ENCODE measurements at regions not wholly inside any gene's neighbourhood (a gene's known extent, or its start where the extent isn't known, plus 50 kb on each side); places are given as distances from the start of the nearest gene placed in this dataset.

DNA sequence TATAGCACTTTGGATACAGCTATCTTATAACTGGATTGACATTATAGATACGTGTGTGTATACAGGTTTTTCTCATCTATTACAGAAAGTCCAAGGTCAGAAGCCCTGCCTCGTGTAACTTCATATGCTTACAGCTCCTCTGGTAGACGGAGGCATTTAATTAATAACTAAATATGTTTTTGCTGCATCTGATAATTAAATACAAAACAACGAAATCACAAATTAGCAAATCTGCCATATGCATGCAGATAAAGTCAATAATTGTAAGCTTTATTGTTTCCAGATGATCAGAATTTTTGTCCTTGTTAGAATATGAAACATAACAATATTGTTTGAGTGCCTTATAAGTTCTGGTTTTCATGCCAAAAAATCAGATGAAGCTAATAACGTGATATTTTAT, 717.7 kb downstream of the LIG4 start:
- Histone ChIP-seq H3K9me3 (ENCODE audit: low read depth, low read length) (no peaks in the 10 kb centered on the region), H3K4me3 (no peak overlapping the region), H3K36me3 (ENCODE audit: insufficient read depth, low read length) (no peaks in the 10 kb centered on the region), H3K9ac (ENCODE audit: insufficient read length) (no peak overlapping the region), H3K27ac (no peak overlapping the region)
- no peak for TF ChIP-seq EZH2 (IDR thresholded peaks at IDR 0.05)
- TF ChIP-seq FOXP2 (optimal IDR thresholded peaks at IDR 0.05; ENCODE audit: control extremely low read depth, extremely low read length, insufficient read depth), result no peak
- no peak for TF ChIP-seq POLR2AphosphoS5 (IDR thresholded peaks at IDR 0.05; ENCODE audit: borderline replicate concordance, low read depth, low read length)
- no peak for DNase-seq (ENCODE audit: low read depth, low spot score)

DNA sequence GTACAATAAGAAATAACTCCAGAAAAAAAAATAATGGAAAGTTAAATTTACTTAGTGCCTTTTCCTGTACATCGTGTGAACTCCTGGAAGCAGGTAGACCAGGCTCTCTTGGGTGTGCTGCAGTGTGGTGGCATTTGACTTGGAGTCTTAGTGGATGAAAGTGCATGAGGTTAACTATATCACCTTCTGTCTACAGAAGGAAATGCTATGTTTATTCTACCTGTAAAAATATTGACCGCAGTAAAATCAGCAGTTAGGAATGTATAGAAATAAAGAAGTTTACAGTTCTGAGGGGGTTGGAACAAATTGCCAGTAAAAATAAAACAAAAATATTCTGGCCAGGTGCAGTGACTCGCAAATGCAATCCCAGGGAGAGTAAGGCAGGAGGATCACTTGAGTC, 722.1 kb downstream of the LIG4 start:
- no peak for DNase-seq (ENCODE audit: low read depth, low spot score)
- Histone ChIP-seq H3K4me3 (no peak overlapping the region), H3K36me3 (ENCODE audit: insufficient read depth, low read length) (no peaks in the 10 kb centered on the region), H3K9ac (ENCODE audit: insufficient read length) (no peak overlapping the region), H3K9me3 (ENCODE audit: low read depth, low read length) (no peaks in the 10 kb centered on the region), H3K27ac (no peak overlapping the region)
- TF ChIP-seq POLR2AphosphoS5 (IDR thresholded peaks at IDR 0.05; ENCODE audit: borderline replicate concordance, low read depth, low read length), result no peak
- no peak for TF ChIP-seq FOXP2 (optimal IDR thresholded peaks at IDR 0.05; ENCODE audit: control extremely low read depth, extremely low read length, insufficient read depth)
- no peak for TF ChIP-seq EZH2 (IDR thresholded peaks at IDR 0.05)

DNA sequence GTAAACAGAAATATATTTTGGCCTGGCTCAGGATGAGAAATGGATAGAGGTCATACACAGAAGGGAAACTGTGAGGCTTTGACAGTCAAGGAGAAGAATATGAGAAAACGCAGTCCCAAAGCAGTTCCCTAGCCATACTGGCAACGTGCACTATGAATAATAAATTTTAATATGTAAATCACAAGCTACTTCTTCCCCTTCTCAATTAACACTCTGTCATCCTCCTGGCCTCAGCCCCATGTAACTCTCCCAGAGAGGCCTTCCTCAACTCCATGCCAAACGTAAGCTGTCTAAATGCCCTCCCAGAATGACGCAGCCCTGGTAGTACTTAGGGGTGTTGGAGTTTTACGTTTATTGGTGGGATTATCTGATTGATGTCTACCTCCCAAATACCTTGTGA, 732.6 kb downstream of the LIG4 start:
- Histone ChIP-seq H3K4me3 (no peak overlapping the region), H3K27ac (no peak overlapping the region), H3K9ac (ENCODE audit: insufficient read length) (no peak overlapping the region), H3K9me3 (ENCODE audit: low read depth, low read length) (no peaks in the 10 kb centered on the region), H3K36me3 (ENCODE audit: insufficient read depth, low read length) (no peaks in the 10 kb centered on the region)
- TF ChIP-seq FOXP2 (optimal IDR thresholded peaks at IDR 0.05; ENCODE audit: control extremely low read depth, extremely low read length, insufficient read depth) (no peak), EZH2 (IDR thresholded peaks at IDR 0.05) (no peak), POLR2AphosphoS5 (IDR thresholded peaks at IDR 0.05; ENCODE audit: borderline replicate concordance, low read depth, low read length) (no peak)
- no peak for DNase-seq (ENCODE audit: low read depth, low spot score)

DNA sequence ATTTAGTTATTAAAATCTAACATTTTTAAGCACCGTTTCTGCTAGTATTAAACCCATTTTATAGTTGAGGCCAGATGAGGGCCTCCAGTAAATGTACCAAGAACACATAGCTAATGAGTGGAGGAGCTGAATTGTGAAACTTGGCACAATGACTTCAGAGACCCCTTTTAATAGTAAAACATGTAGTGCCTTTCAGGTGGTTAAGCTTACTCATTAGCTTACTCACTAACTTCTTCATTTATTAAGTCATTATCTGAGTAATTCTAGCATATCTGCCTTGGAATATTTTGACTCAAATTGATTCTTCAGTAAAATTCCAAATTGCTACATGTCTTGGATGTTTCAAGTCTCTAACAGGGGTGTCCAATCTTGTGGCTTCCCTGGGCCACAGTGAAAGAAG, 735.2 kb downstream of the LIG4 start:
- TF ChIP-seq EZH2 (IDR thresholded peaks at IDR 0.05) (no peak), POLR2AphosphoS5 (IDR thresholded peaks at IDR 0.05; ENCODE audit: borderline replicate concordance, low read depth, low read length) (no peak), FOXP2 (optimal IDR thresholded peaks at IDR 0.05; ENCODE audit: control extremely low read depth, extremely low read length, insufficient read depth) (no peak)
- Histone ChIP-seq H3K36me3 (ENCODE audit: insufficient read depth, low read length) (no peaks in the 10 kb centered on the region), H3K27ac (no peak overlapping the region), H3K4me3 (no peak overlapping the region), H3K9me3 (ENCODE audit: low read depth, low read length) (no peaks in the 10 kb centered on the region), H3K9ac (ENCODE audit: insufficient read length) (no peak overlapping the region)
- DNase-seq (ENCODE audit: low read depth, low spot score), result no peak

DNA sequence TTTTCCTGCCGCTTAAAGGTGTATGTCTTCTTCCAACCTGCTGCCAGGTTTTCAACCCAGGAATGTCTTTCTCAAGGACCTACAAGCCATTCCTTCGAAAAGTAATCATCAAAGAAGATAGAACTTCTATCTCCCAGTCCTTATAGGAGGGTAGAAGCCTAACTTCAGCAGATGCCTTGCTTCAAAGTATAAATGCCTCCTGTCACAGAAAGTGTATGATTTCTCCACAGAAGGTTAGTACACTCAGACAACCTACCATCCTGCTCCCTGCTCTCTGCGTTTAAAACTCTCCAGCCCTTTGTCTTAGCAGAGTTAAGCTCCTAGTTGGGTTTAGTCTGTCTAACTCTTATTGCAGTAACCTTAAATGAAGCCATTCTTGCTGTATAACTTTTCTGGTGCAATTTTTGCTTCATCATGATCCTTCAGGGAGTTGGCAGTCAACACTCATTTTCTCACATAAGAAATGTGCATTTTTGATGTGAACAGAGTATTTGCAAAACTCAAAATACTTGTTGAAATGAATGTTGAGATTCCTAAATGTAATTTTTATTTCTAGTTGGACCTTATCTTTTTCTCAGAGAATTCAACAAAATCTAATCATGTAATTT, 737.5 kb downstream of the LIG4 start:
- no peak for DNase-seq (ENCODE audit: low read depth, low spot score)
- H3K9ac ChIP-seq (ENCODE audit: insufficient read length), result no peak overlapping the region
- no peaks in the 10 kb centered on the region for H3K9me3 ChIP-seq (ENCODE audit: low read depth, low read length)
- H3K27ac ChIP-seq, result no peak overlapping the region
- no peak for TF ChIP-seq EZH2 (IDR thresholded peaks at IDR 0.05)
- H3K4me3 ChIP-seq, result no peak overlapping the region
- no peaks in the 10 kb centered on the region for H3K36me3 ChIP-seq (ENCODE audit: insufficient read depth, low read length)

DNA sequence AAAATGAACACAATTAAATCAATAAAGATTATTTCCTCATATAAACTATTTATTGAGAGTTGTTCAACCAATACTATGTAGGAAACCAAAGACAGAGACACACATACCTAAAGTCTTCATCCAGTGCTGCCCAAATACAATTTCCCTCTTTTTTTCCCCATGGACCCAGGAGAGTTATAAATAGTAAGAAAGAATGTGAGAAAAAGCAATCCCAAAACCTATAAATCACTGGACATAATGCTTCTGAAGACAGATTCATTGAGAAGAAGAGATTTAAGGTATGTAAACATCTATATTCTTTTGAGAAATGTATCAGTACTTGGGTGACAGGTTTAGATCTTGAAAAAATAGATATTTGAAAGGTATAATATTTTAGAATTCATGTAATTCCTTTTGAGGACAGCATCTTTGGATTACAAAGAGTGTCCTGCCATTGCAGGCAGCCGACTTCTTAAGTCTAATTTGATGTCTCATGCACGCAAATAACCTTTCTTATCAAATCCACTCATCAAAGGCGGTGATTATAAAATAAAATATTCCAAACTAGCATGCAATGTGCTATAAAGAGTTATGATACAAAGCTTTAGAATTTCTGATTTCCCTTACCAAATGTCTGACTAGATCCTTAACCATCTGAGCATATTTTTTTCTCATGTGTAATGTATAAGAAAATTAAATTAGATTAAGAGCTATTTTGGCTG, 739.4 kb downstream of the LIG4 start:
- Histone ChIP-seq H3K36me3 (ENCODE audit: insufficient read depth, low read length) (no peaks in the 10 kb centered on the region), H3K27ac (no peak overlapping the region), H3K9me3 (ENCODE audit: low read depth, low read length) (no peaks in the 10 kb centered on the region), H3K4me3 (no peak overlapping the region), H3K9ac (ENCODE audit: insufficient read length) (no peak overlapping the region)
- TF ChIP-seq FOXP2 (optimal IDR thresholded peaks at IDR 0.05; ENCODE audit: control extremely low read depth, extremely low read length, insufficient read depth) (no peak), EZH2 (IDR thresholded peaks at IDR 0.05) (no peak), POLR2AphosphoS5 (IDR thresholded peaks at IDR 0.05; ENCODE audit: borderline replicate concordance, low read depth, low read length) (no peak)
- no peak for DNase-seq (ENCODE audit: low read depth, low spot score)

DNA sequence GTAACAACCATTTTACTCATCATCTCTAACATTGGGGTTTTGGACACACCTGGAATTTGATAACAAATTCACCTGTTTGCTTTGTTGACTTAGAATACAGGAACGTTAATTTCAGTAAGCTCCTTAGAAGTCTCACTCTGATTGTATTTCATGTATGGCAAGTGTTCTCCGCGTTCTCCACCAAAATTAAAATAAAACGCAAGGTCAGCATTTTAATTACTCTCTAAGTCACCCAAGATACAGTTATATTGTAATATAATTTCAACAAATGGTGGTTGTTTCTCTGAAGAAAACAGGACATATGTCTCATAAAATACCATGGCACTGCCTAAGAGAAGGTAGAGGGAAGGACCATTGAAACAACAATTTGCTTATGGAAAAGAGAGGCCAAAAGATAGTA, 742.1 kb downstream of the LIG4 start:
- DNase-seq (ENCODE audit: low read depth, low spot score), result no peak
- no peak overlapping the region for H3K27ac ChIP-seq
- H3K9ac ChIP-seq (ENCODE audit: insufficient read length), result no peak overlapping the region
- no peaks in the 10 kb centered on the region for H3K9me3 ChIP-seq (ENCODE audit: low read depth, low read length)
- H3K36me3 ChIP-seq (ENCODE audit: insufficient read depth, low read length), result no peaks in the 10 kb centered on the region
- no peak for TF ChIP-seq POLR2AphosphoS5 (IDR thresholded peaks at IDR 0.05; ENCODE audit: borderline replicate concordance, low read depth, low read length)
- TF ChIP-seq EZH2 (IDR thresholded peaks at IDR 0.05), result no peak
- no peak for TF ChIP-seq FOXP2 (optimal IDR thresholded peaks at IDR 0.05; ENCODE audit: control extremely low read depth, extremely low read length, insufficient read depth)
- H3K4me3 ChIP-seq, result no peak overlapping the region

DNA sequence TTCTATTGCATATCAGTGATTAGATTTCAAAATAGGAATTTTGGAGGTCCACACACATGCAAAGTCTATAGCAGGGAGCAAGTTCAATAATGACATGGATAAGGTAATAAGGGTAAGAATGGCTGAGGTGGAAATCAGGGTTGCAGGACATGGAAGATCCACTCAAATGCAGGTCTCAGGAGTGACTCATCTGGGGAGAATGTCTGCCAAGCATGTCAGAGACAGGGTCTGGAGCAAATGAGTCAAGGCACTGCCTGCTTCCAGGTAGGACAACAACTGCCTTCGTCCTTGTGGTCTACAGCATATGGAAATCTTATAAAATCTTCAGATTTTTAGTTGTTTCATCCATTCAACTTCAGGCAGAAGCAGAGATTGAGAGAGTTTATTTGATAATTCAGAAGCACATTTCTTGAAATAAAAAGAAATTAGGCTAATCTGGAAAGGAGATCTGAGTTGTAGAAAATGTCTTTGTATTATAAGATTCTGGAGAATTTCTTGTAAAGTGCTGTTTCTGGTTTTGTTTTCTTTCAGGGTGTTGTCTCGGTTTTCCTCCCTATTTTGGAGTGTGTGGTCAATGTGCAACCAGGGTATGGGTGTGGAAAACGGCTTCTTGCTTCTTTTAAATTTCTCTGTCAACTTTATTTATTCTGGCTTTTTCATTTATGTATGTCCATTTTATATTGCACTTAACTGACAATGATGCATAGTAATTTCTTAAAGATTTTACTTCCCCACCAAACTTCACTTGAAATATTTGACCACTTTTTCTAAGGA, 748.8 kb downstream of the LIG4 start:
- H3K27ac ChIP-seq, result no peak overlapping the region
- H3K36me3 ChIP-seq (ENCODE audit: insufficient read depth, low read length), result no peaks in the 10 kb centered on the region
- H3K4me3 ChIP-seq, result no peak overlapping the region
- H3K9ac ChIP-seq (ENCODE audit: insufficient read length), result no peak overlapping the region
- DNase-seq (ENCODE audit: low read depth, low spot score), result no peak
- TF ChIP-seq POLR2AphosphoS5 (IDR thresholded peaks at IDR 0.05; ENCODE audit: borderline replicate concordance, low read depth, low read length) (no peak), FOXP2 (optimal IDR thresholded peaks at IDR 0.05; ENCODE audit: control extremely low read depth, extremely low read length, insufficient read depth) (no peak), EZH2 (IDR thresholded peaks at IDR 0.05) (no peak)
- H3K9me3 ChIP-seq (ENCODE audit: low read depth, low read length), result no peaks in the 10 kb centered on the region

Measured in SK-N-MC (cell line).